ENCODE measurements at regions not wholly inside any gene's neighbourhood (a gene's known extent, or its start where the extent isn't known, plus 50 kb on each side); places are given as distances from the start of the nearest gene placed in this dataset.

DNA sequence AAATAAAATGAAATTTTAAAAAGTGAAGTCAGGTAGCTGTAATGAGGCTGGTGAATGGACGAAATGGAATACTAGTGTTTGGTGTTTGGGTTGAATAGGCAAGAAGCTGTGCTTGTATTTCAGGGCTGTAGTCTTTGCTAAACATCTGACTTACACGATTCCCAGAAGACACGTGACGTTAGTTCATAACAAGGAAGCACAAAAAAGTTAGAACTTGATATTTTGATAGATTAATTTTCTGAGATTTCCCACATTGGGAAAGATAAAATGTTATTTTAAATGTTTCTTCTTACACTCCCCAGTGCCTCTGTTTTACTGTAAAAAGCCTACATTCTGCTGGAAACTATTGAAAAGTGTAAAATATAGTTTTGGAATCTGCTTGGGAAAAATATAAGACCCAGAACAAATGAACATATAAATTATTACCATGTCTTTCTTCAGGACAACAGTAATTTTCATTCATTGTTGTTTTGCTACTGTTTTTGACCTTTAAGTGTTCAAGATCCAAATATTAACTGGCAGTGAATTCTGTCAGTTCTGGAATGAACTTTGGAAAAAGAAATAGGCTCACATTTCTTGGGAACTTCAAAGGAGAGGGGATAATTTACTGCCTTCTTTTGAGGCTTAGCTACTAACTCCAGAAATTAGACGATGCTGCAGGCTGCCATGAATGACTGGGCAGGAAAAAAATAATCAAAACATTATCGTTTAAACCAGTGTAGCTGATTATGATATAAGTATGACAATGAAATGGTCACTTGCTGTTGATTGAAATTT lies 241.3 kb downstream of the SLITRK6 start:
- TF ChIP-seq, protein P1, sequence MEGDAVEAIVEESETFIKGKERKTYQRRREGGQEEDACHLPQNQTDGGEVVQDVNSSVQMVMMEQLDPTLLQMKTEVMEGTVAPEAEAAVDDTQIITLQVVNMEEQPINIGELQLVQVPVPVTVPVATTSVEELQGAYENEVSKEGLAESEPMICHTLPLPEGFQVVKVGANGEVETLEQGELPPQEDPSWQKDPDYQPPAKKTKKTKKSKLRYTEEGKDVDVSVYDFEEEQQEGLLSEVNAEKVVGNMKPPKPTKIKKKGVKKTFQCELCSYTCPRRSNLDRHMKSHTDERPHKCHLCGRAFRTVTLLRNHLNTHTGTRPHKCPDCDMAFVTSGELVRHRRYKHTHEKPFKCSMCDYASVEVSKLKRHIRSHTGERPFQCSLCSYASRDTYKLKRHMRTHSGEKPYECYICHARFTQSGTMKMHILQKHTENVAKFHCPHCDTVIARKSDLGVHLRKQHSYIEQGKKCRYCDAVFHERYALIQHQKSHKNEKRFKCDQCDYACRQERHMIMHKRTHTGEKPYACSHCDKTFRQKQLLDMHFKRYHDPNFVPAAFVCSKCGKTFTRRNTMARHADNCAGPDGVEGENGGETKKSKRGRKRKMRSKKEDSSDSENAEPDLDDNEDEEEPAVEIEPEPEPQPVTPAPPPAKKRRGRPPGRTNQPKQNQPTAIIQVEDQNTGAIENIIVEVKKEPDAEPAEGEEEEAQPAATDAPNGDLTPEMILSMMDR (conservative IDR thresholded peaks at IDR 0.05; ENCODE audit: low read length), result no peak
- no peak for TF ChIP-seq EZH2phosphoT487 (IDR thresholded peaks at IDR 0.05; ENCODE audit: borderline replicate concordance)
